ENCODE measurements at regions not wholly inside any gene's neighbourhood (a gene's known extent, or its start where the extent isn't known, plus 50 kb on each side); places are given as distances from the start of the nearest gene placed in this dataset.

DNA sequence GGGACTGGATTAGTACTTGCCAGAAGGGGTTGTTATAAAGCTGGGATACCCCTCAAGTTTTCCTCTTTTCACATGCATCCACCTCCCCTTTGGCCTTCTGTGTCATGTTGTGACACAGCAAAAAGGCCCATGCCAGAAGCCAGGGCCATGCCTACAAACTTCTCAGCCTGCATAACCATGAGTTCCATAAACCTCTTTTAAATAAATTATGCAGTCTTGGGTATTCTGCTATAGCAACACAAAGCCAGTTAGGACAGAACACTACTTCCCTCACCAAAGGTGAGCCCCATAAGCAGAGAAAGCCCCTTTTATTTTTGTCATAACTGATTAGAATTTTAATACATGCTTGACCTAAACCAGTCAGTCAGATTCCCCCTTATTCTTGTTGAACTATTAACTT lies 801.3 kb downstream of the DNAH5 start (continued):
- no peak for TF ChIP-seq SP7 (tag by site-specific recombination; IDR thresholded peaks at IDR 0.05)
- no peak for TF ChIP-seq ZBTB8A (tag by site-specific recombination; IDR thresholded peaks at IDR 0.05)
- TF ChIP-seq GLIS1 (tag by site-specific recombination; IDR thresholded peaks at IDR 0.05): no peak

GRCh38 chr5:13133951-13134350 lies 810.5 kb downstream of the DNAH5 start:
- ChIA-PET CTCF (interaction anchor here (0.6 kb wide), 1 partner anchor 1473 kb away, joined by 4 read pairs; no protein-coding TSS in a partner anchor), POLR2A (no interaction called here)
- Histone ChIP-seq H3K36me3 (ENCODE audit: control insufficient read depth in 2 of 2, insufficient read depth in 1 of 2, low read length in 2 of 2) (no peaks in the 10 kb centered on the region), H3K27ac (ENCODE audit: extremely low read depth, low read depth, low read length) (no peak overlapping the region), H3K4me1 (ENCODE audit: control insufficient read depth, insufficient read depth, low read length) (no peaks in the 10 kb centered on the region), H3K9me3 (ENCODE audit: control insufficient read depth, insufficient read depth, low read depth, low read length) (no peaks in the 10 kb centered on the region), H3K4me3 (ENCODE audit: low read depth, low read length) (no peak overlapping the region)
- TF ChIP-seq ZBTB21 (tag by site-specific recombination; IDR thresholded peaks at IDR 0.05) (no peak), ZNF175 (tag by site-specific recombination; IDR thresholded peaks at IDR 0.05) (no peak), ZNF114 (tag by site-specific recombination; IDR thresholded peaks at IDR 0.05) (no peak), BCL11A (tag by site-specific recombination; IDR thresholded peaks at IDR 0.05; ENCODE audit: low read depth) (no peak), ZNF140 (tag by site-specific recombination; IDR thresholded peaks at IDR 0.05) (no peak), ZNF529 (tag by site-specific recombination; IDR thresholded peaks at IDR 0.05; ENCODE audit: insufficient replicate concordance) (no peak), SP3 (tag by site-specific recombination; IDR thresholded peaks at IDR 0.05) (no peak), ZNF623 (tag by site-specific recombination; IDR thresholded peaks at IDR 0.05) (no peak), ZNF518A (tag by site-specific recombination; conservative IDR thresholded peaks at IDR 0.05; ENCODE audit: low read depth) (no peak), ZBTB26 (tag by site-specific recombination; optimal IDR thresholded peaks at IDR 0.05) (no peak), ZBTB7A (tag by site-specific recombination; IDR thresholded peaks at IDR 0.05; ENCODE audit: low read depth) (no peak), ZNF837 (tag by site-specific recombination; IDR thresholded peaks at IDR 0.05) (no peak), EGR2 (tag by site-specific recombination; IDR thresholded peaks at IDR 0.05; ENCODE audit: low read depth) (no peak)
- TF ChIP-seq, protein P1, sequence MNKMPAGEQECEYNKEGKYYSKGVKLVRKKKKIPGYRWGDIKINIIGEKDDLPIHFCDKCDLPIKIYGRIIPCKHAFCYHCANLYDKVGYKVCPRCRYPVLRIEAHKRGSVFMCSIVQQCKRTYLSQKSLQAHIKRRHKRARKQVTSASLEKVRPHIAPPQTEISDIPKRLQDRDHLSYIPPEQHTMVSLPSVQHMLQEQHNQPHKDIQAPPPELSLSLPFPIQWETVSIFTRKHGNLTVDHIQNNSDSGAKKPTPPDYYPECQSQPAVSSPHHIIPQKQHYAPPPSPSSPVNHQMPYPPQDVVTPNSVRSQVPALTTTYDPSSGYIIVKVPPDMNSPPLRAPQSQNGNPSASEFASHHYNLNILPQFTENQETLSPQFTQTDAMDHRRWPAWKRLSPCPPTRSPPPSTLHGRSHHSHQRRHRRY (tag by site-specific recombination; IDR thresholded peaks at IDR 0.05): no peak
- TF ChIP-seq, protein P2, sequence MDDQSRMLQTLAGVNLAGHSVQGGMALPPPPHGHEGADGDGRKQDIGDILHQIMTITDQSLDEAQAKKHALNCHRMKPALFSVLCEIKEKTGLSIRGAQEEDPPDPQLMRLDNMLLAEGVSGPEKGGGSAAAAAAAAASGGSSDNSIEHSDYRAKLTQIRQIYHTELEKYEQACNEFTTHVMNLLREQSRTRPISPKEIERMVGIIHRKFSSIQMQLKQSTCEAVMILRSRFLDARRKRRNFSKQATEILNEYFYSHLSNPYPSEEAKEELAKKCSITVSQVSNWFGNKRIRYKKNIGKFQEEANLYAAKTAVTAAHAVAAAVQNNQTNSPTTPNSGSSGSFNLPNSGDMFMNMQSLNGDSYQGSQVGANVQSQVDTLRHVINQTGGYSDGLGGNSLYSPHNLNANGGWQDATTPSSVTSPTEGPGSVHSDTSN (CRISPR knock-in tag; IDR thresholded peaks at IDR 0.05): no peak
